ENCODE measurements at regions not wholly inside any gene's neighbourhood (a gene's known extent, or its start where the extent isn't known, plus 50 kb on each side); places are given as distances from the start of the nearest gene placed in this dataset.

DNA sequence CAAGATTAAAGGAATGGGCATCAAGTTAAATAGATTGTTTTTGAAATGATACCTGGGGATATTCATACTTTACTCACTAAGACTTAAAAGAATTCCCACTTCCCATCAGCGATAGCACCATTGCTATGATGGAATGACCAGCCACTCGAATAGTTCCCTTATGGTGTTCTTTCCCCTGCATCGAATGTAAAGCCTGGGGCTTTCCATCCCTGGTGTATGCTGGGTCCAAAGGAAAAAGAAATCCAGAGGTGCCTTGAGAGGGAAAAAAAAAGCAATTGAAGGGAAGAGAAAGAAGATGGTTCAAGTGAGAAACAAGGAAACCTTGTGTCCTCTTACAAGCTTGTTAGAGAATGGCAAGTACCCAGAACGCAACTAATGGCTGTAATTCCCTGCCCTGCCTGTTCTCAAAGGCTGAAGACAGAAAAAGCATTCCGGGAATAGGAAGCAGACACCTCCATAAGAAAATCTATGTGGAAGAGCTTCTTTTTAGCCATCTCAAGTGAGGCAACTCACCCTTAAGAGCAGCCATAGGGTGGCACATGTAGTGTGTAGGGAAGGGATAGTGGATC, 351.1 kb upstream of the DAB2 start:
- no peak overlapping the region for H3K27ac ChIP-seq (ENCODE audit: control insufficient read depth, insufficient read depth, low read length)
- H2AFZ ChIP-seq (ENCODE audit: control insufficient read depth, low read length): no peak overlapping the region
- no peak for TF ChIP-seq CTCF (optimal IDR thresholded peaks at IDR 0.05 in 1 of 3, IDR thresholded peaks at IDR 0.05 in 1 of 3, conservative IDR thresholded peaks at IDR 0.05 in 1 of 3; ENCODE audit: extremely low read depth in 1 of 3, insufficient read depth in 2 of 3, low read length in 3 of 3)
- no peak for TF ChIP-seq EZH2 (IDR thresholded peaks at IDR 0.05; ENCODE audit: low read length)
- no peak overlapping the region for H3K9ac ChIP-seq (ENCODE audit: control insufficient read depth, extremely low read depth, insufficient read depth, low read length)
- FAIRE-seq (no peak), DNase-seq (ENCODE audit: low read depth, low spot score) (no peak)
- no peaks in the 10 kb centered on the region for H3K9me3 ChIP-seq (ENCODE audit: control insufficient read depth, low read depth, low read length)
- H3K36me3 ChIP-seq (ENCODE audit: control insufficient read depth in 2 of 2, extremely low read depth in 1 of 2, insufficient read depth in 2 of 2, low read length in 2 of 2): no peaks in the 10 kb centered on the region
- H3K4me1 ChIP-seq (ENCODE audit: control insufficient read depth, extremely low read depth, insufficient read depth, low read length): no peaks in the 10 kb centered on the region
- no peaks in the 10 kb centered on the region for H3K79me2 ChIP-seq (ENCODE audit: control insufficient read depth, insufficient read depth, low read length)
- H4K20me1 ChIP-seq (ENCODE audit: control insufficient read depth, extremely low read depth, insufficient read depth, low read length): no peaks in the 10 kb centered on the region
- no peaks in the 10 kb centered on the region for H3K9me1 ChIP-seq (ENCODE audit: control insufficient read depth, extremely low read depth, insufficient read depth, low read length)
- dilution Hi-C loops (cut with MboI; ENCODE audit: extremely low pct_ligation_motif_present, low sequenced_read_pairs): no loop called here
- no peak overlapping the region for H3K4me2 ChIP-seq (ENCODE audit: control insufficient read depth, extremely low read depth, insufficient read depth, low read depth, low read length)
- H3K27me3 ChIP-seq (ENCODE audit: control insufficient read depth, extremely low read depth, insufficient read depth, low read length): no peaks in the 10 kb centered on the region
- no peak overlapping the region for H3K4me3 ChIP-seq (ENCODE audit: control insufficient read depth in 2 of 3, extremely low read depth in 1 of 3, insufficient read depth in 2 of 3, low read depth in 1 of 3, low read length in 3 of 3)

GRCh38 chr5:39775086-39775796, 350.5 kb upstream of the DAB2 start:
- H3K4me3 ChIP-seq (ENCODE audit: control insufficient read depth in 2 of 3, extremely low read depth in 1 of 3, insufficient read depth in 2 of 3, low read depth in 1 of 3, low read length in 3 of 3): no peak overlapping the region
- H3K36me3 ChIP-seq (ENCODE audit: control insufficient read depth in 2 of 2, extremely low read depth in 1 of 2, insufficient read depth in 2 of 2, low read length in 2 of 2): no peaks in the 10 kb centered on the region
- no peak overlapping the region for H3K9ac ChIP-seq (ENCODE audit: control insufficient read depth, extremely low read depth, insufficient read depth, low read length)
- no peaks in the 10 kb centered on the region for H3K9me1 ChIP-seq (ENCODE audit: control insufficient read depth, extremely low read depth, insufficient read depth, low read length)
- H3K27ac ChIP-seq (ENCODE audit: control insufficient read depth, insufficient read depth, low read length): no peak overlapping the region
- FAIRE-seq: no peak
- H3K9me3 ChIP-seq (ENCODE audit: control insufficient read depth, low read depth, low read length): no peaks in the 10 kb centered on the region
- dilution Hi-C loops (cut with MboI; ENCODE audit: extremely low pct_ligation_motif_present, low sequenced_read_pairs): no loop called here
- H3K79me2 ChIP-seq (ENCODE audit: control insufficient read depth, insufficient read depth, low read length): no peaks in the 10 kb centered on the region
- no peaks in the 10 kb centered on the region for H3K4me1 ChIP-seq (ENCODE audit: control insufficient read depth, extremely low read depth, insufficient read depth, low read length)
- H2AFZ ChIP-seq (ENCODE audit: control insufficient read depth, low read length): no peak overlapping the region
- no peaks in the 10 kb centered on the region for H3K27me3 ChIP-seq (ENCODE audit: control insufficient read depth, extremely low read depth, insufficient read depth, low read length)
- no peaks in the 10 kb centered on the region for H4K20me1 ChIP-seq (ENCODE audit: control insufficient read depth, extremely low read depth, insufficient read depth, low read length)
- H3K4me2 ChIP-seq (ENCODE audit: control insufficient read depth, extremely low read depth, insufficient read depth, low read depth, low read length): no peak overlapping the region
- no peak for DNase-seq (ENCODE audit: low read depth, low spot score)
- TF ChIP-seq CTCF (optimal IDR thresholded peaks at IDR 0.05 in 1 of 3, IDR thresholded peaks at IDR 0.05 in 1 of 3, conservative IDR thresholded peaks at IDR 0.05 in 1 of 3; ENCODE audit: extremely low read depth in 1 of 3, insufficient read depth in 2 of 3, low read length in 3 of 3) (no peak), EZH2 (IDR thresholded peaks at IDR 0.05; ENCODE audit: low read length) (no peak)
